HCT116 (cell line): ENCODE measurements at regions not wholly inside any gene's neighbourhood (a gene's known extent, or its start where the extent isn't known, plus 50 kb on each side); places are given as distances from the start of the nearest gene placed in this dataset.

Experiments used
- EZH2 ChIP-seq: fragments of 200-600 bp; sonication (generic); IDR thresholded peaks from 2 replicates; pipeline ENCODE4 v1.6.1; 2017; ENCODE audit warnings: antibody characterized with exemption, mixed run types
- POLR2A ChIP-seq: IDR thresholded peaks from 2 replicates; pipeline ENCODE4 v1.7.0; 2011; ENCODE audit warnings: borderline replicate concordance; ENCODE audit not compliant: insufficient read depth, insufficient read length; ENCODE audit errors: extremely low read depth
- TF ChIP-seq, protein P1 (sequence below), 3 experiments: fragments of 200-600 bp in 1 of 3; sonication (generic) in 1 of 3; IDR thresholded peaks in 2 of 3; conservative IDR thresholded peaks in 1 of 3; 2 replicates each; pipeline ENCODE4 v1.5.1; 2012 to 2017; ENCODE audit warnings: low read depth in 2 of 3, low read length in 2 of 3, antibody characterized with exemption in 1 of 3, borderline replicate concordance in 1 of 3, control low read depth in 1 of 3, mild to moderate bottlenecking in 1 of 3, mixed read lengths in 1 of 3, mixed run types in 1 of 3, moderate library complexity in 1 of 3; ENCODE audit not compliant: insufficient read depth in 1 of 3
- TF ChIP-seq, protein P2 (sequence below): IDR thresholded peaks from 2 replicates; pipeline ENCODE4 v1.6.1; 2012; ENCODE audit warnings: low read depth

DNA sequence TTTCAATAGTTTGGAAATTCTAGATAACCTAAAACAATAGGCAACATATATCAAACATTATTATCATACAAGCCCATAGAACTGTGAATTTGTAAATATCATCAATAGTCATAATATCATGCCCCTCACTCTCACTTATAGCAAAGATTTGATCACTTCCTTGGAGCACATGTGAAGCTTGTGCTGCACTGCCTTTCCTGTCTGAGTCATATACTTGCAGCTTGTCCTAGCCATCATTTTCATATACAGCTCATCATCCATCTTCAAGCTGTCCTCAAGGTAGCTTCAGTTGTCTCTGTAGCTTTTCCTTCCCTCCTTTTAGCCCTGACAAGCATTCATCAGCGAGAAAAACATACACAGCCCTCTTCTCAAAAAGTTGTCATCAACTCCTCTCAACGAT lies 746.5 kb upstream of the FOXG1 start:
- TF ChIP-seq, protein P1, sequence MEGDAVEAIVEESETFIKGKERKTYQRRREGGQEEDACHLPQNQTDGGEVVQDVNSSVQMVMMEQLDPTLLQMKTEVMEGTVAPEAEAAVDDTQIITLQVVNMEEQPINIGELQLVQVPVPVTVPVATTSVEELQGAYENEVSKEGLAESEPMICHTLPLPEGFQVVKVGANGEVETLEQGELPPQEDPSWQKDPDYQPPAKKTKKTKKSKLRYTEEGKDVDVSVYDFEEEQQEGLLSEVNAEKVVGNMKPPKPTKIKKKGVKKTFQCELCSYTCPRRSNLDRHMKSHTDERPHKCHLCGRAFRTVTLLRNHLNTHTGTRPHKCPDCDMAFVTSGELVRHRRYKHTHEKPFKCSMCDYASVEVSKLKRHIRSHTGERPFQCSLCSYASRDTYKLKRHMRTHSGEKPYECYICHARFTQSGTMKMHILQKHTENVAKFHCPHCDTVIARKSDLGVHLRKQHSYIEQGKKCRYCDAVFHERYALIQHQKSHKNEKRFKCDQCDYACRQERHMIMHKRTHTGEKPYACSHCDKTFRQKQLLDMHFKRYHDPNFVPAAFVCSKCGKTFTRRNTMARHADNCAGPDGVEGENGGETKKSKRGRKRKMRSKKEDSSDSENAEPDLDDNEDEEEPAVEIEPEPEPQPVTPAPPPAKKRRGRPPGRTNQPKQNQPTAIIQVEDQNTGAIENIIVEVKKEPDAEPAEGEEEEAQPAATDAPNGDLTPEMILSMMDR (IDR thresholded peaks at IDR 0.05 in 2 of 3, conservative IDR thresholded peaks at IDR 0.05 in 1 of 3; ENCODE audit: borderline replicate concordance in 1 of 3, insufficient read depth in 1 of 3, low read depth in 2 of 3, low read length in 2 of 3) = no peak
- TF ChIP-seq EZH2 (no peak), POLR2A (no peak)
- TF ChIP-seq, protein P2, sequence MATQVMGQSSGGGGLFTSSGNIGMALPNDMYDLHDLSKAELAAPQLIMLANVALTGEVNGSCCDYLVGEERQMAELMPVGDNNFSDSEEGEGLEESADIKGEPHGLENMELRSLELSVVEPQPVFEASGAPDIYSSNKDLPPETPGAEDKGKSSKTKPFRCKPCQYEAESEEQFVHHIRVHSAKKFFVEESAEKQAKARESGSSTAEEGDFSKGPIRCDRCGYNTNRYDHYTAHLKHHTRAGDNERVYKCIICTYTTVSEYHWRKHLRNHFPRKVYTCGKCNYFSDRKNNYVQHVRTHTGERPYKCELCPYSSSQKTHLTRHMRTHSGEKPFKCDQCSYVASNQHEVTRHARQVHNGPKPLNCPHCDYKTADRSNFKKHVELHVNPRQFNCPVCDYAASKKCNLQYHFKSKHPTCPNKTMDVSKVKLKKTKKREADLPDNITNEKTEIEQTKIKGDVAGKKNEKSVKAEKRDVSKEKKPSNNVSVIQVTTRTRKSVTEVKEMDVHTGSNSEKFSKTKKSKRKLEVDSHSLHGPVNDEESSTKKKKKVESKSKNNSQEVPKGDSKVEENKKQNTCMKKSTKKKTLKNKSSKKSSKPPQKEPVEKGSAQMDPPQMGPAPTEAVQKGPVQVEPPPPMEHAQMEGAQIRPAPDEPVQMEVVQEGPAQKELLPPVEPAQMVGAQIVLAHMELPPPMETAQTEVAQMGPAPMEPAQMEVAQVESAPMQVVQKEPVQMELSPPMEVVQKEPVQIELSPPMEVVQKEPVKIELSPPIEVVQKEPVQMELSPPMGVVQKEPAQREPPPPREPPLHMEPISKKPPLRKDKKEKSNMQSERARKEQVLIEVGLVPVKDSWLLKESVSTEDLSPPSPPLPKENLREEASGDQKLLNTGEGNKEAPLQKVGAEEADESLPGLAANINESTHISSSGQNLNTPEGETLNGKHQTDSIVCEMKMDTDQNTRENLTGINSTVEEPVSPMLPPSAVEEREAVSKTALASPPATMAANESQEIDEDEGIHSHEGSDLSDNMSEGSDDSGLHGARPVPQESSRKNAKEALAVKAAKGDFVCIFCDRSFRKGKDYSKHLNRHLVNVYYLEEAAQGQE = no peak
